ENCODE measurements at regions not wholly inside any gene's neighbourhood (a gene's known extent, or its start where the extent isn't known, plus 50 kb on each side); places are given as distances from the start of the nearest gene placed in this dataset.

- CTCF ChIA-PET: interaction anchor here (0.5 to 1.5 kb wide), 6 partner anchors 65 to 721 kb away, joined by 3 to 5 read pairs (median 4); partner anchors contain the start of gene SLC39A10
These were observed 93.0 kb upstream of the SLC39A10 start for GRCh38 chr2:195563857-195564512.

DNA sequence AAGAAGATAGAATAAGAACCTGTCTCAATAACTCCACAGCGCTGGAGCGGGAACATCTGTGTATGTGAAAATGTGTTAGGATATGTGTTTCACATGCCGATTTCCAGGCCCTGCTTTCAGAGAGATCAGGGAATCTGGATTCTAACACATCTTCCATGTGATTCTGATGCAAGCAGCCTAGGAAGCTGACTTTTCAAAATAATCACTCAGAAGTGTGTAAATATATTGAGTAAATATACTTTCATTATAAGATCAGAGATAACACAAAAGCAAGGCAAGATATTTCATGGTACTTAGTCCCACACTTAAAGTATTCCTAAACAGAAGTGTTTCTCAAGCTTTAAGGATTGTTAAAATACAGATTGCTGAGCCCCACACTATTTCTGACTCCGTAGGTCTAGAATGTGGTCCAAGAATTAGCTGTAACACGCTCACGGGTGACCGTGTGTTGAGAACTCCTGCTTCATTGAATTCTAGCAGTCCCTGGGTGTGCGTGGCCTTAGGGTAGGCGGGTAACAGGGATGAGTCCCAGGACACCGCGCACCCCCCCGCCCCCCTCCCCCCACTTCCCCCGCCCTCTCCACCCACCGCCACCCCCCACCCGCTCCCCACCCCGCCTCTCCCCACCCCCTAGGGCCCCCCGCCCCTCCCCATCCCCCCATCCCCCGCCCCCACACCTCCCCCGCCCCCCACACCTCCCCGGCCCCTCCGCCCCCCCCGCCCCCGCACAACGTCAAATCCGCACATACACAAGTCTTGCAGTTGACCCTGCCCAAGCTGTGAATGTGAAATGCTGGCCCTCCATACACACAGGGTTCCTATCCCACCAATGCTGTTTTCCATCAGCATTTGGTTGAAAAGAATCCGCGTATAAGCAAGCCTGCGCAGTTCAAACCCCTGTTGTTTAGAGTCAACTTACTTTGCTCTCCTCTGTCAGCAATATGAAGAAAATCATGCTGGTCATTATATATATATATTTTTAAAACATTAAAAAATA is 94.2 kb upstream of the SLC39A10 start:
- Mint-ChIP-seq H3K36me3 (ENCODE audit: insufficient read depth, unreplicated experiment) (no peaks in the 10 kb centered on the region), H3K4me3 (ENCODE audit: unreplicated experiment) (no peak overlapping the region), H3K27ac (ENCODE audit: low read depth, unreplicated experiment) (no peak overlapping the region), H3K4me1 (ENCODE audit: insufficient read depth, unreplicated experiment) (peaks cover 24% of the 10 kb centered on the region), H3K9me3 (ENCODE audit: unreplicated experiment) (no peaks in the 10 kb centered on the region), H3K27me3 (ENCODE audit: insufficient read depth, unreplicated experiment) (no peaks in the 10 kb centered on the region)
- intact Hi-C loops (cut with micrococcal nuclease): no loop called here
- BruUV-seq (replicated peaks): no TSS peak
- POLR2A ChIA-PET: no interaction called here
- CTCF ChIA-PET: interaction anchor here (0.7 kb wide), 1 partner anchor 11 kb away, joined by 3 read pairs; no protein-coding TSS in a partner anchor
- DNase-seq (ENCODE audit: unreplicated experiment): no peak
- TF ChIP-seq, protein P1, sequence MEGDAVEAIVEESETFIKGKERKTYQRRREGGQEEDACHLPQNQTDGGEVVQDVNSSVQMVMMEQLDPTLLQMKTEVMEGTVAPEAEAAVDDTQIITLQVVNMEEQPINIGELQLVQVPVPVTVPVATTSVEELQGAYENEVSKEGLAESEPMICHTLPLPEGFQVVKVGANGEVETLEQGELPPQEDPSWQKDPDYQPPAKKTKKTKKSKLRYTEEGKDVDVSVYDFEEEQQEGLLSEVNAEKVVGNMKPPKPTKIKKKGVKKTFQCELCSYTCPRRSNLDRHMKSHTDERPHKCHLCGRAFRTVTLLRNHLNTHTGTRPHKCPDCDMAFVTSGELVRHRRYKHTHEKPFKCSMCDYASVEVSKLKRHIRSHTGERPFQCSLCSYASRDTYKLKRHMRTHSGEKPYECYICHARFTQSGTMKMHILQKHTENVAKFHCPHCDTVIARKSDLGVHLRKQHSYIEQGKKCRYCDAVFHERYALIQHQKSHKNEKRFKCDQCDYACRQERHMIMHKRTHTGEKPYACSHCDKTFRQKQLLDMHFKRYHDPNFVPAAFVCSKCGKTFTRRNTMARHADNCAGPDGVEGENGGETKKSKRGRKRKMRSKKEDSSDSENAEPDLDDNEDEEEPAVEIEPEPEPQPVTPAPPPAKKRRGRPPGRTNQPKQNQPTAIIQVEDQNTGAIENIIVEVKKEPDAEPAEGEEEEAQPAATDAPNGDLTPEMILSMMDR (IDR thresholded peaks at IDR 0.05; ENCODE audit: unreplicated experiment): no peak

More at GRCh38 chr2:195563857-195564512, 93.0 kb upstream of the SLC39A10 start:
- Mint-ChIP-seq H3K4me3 (ENCODE audit: unreplicated experiment) (no peak overlapping the region), H3K36me3 (ENCODE audit: insufficient read depth, unreplicated experiment) (no peaks in the 10 kb centered on the region), H3K4me1 (ENCODE audit: insufficient read depth, unreplicated experiment) (peaks cover 22% of the 10 kb centered on the region), H3K27ac (ENCODE audit: low read depth, unreplicated experiment) (peak overlapping the region; percentile 63), H3K9me3 (ENCODE audit: unreplicated experiment) (no peaks in the 10 kb centered on the region), H3K27me3 (ENCODE audit: insufficient read depth, unreplicated experiment) (no peaks in the 10 kb centered on the region)
- POLR2A ChIA-PET: interaction anchor here (0.6 to 3.3 kb wide), 10 partner anchors 13 to 244 kb away, joined by 3 to 22 read pairs (median 4); partner anchors contain the start of gene SLC39A10
- DNase-seq (ENCODE audit: unreplicated experiment): peak; percentile 59
- no TSS peak for BruUV-seq (replicated peaks)
- intact Hi-C loops (cut with micrococcal nuclease): loop anchor here (1.0 kb wide), 1 partner anchor 92 kb away; no protein-coding TSS in a partner anchor
- TF ChIP-seq, protein P1 (IDR thresholded peaks at IDR 0.05; ENCODE audit: unreplicated experiment): no peak

GRCh38 chr2:195561116-195561921 is 95.7 kb upstream of the SLC39A10 start:
- Mint-ChIP-seq H3K9me3 (ENCODE audit: unreplicated experiment) (no peaks in the 10 kb centered on the region), H3K27ac (ENCODE audit: low read depth, unreplicated experiment) (peak overlapping the region; percentile 87), H3K4me3 (ENCODE audit: unreplicated experiment) (no peak overlapping the region), H3K27me3 (ENCODE audit: insufficient read depth, unreplicated experiment) (no peaks in the 10 kb centered on the region), H3K36me3 (ENCODE audit: insufficient read depth, unreplicated experiment) (no peaks in the 10 kb centered on the region), H3K4me1 (ENCODE audit: insufficient read depth, unreplicated experiment) (peaks cover 24% of the 10 kb centered on the region)
- BruUV-seq (replicated peaks): no TSS peak
- ChIA-PET POLR2A (interaction anchor here (0.7 to 2.4 kb wide), 8 partner anchors 13 to 691 kb away, joined by 3 to 23 read pairs (median 4); partner anchors contain the start of gene SLC39A10), CTCF (interaction anchor here (0.6 to 1.6 kb wide), 9 partner anchors 15 to 662 kb away, joined by 3 to 4 read pairs (median 3); partner anchors contain the start of gene SLC39A10)
- intact Hi-C loops (cut with micrococcal nuclease): no loop called here
- TF ChIP-seq, protein P1 (IDR thresholded peaks at IDR 0.05; ENCODE audit: unreplicated experiment): no peak
- DNase-seq (ENCODE audit: unreplicated experiment): peak; percentile 46
